Activated T-cell treated with anti-CD3 and anti-CD28 coated beads for 48 hours (primary cell): ENCODE measurements at regions not wholly inside any gene's neighbourhood (a gene's known extent, or its start where the extent isn't known, plus 50 kb on each side); places are given as distances from the start of the nearest gene placed in this dataset.
"Not testable (repeated sequence)": the region's sequence is repeated elsewhere in the genome, so short reads cannot be mapped to it uniquely, and the experiment has no call there.

Source experiments
- DNase-seq: peaks from one replicate; pipeline ENCODE4 v3.0.0-alpha.2; 2020; ENCODE audit warnings: low read depth

GRCh38 chr7:68706291-68706690 is 892.0 kb upstream of the AUTS2 start:
- DNase-seq = no peak

- no peak for DNase-seq
Measured at GRCh38 chr7:68707159-68707558, 891.1 kb upstream of the AUTS2 start.

- no peak for DNase-seq
Measured at GRCh38 chr7:68707958-68708357, 890.3 kb upstream of the AUTS2 start.

GRCh38 chr7:68712956-68713495 is 885.2 kb upstream of the AUTS2 start:
- no peak for DNase-seq

- DNase-seq = not testable (repeated sequence)
Measured at GRCh38 chr7:68714135-68714534, 884.1 kb upstream of the AUTS2 start.

- no peak for DNase-seq
Measured at GRCh38 chr7:68715907-68716306, 882.4 kb upstream of the AUTS2 start.

- no peak for DNase-seq
Measured at GRCh38 chr7:68717176-68717575, 881.1 kb upstream of the AUTS2 start.

- DNase-seq = no peak
Measured at GRCh38 chr7:68718097-68718551, 880.2 kb upstream of the AUTS2 start.

GRCh38 chr7:68720697-68721096 is 877.6 kb upstream of the AUTS2 start:
- no peak for DNase-seq

- DNase-seq = no peak
Measured at GRCh38 chr7:68722044-68722443, 876.2 kb upstream of the AUTS2 start.

- no peak for DNase-seq
Measured at GRCh38 chr7:68724965-68725364, 873.3 kb upstream of the AUTS2 start.

GRCh38 chr7:68725843-68726785 is 872.2 kb upstream of the AUTS2 start:
- DNase-seq = no peak

- not testable (repeated sequence) for DNase-seq
Measured at GRCh38 chr7:68728720-68729119, 869.6 kb upstream of the AUTS2 start.

GRCh38 chr7:68729371-68729770 is 868.9 kb upstream of the AUTS2 start:
- DNase-seq = no peak

GRCh38 chr7:68730194-68730593 is 868.1 kb upstream of the AUTS2 start:
- DNase-seq = no peak

- no peak for DNase-seq
Measured at GRCh38 chr7:68730964-68731363, 867.3 kb upstream of the AUTS2 start.

GRCh38 chr7:68733219-68734153 is 864.8 kb upstream of the AUTS2 start:
- no peak for DNase-seq

- DNase-seq = no peak
Measured at GRCh38 chr7:68734431-68734830, 863.8 kb upstream of the AUTS2 start.

GRCh38 chr7:68739306-68739705 is 859.0 kb upstream of the AUTS2 start:
- no peak for DNase-seq

GRCh38 chr7:68744036-68744435 is 854.2 kb upstream of the AUTS2 start:
- DNase-seq = no peak

GRCh38 chr7:68748934-68749900 is 849.1 kb upstream of the AUTS2 start:
- no peak for DNase-seq
